ENCODE measurements at regions not wholly inside any gene's neighbourhood (a gene's known extent, or its start where the extent isn't known, plus 50 kb on each side); places are given as distances from the start of the nearest gene placed in this dataset.

DNA sequence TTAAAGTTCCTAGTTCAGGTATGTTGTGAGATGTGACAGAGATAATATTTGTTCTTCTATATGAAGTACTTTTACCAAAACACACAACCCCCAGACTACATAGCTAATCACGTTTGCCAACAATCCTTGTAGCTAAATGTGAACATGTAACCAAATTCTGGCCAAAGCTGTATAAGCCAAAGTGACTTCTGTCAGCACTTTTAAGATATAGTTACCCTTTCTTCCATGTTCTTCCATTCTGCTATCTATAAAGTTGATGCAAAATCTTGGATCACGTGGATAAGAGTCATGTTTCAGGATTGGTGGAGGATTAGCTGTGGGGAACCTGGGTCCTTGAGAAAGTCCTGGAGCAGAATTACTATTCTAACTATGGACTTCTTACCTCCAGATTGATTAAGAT, 1366.6 kb downstream of the FSCB start:
- TF ChIP-seq, protein P1, sequence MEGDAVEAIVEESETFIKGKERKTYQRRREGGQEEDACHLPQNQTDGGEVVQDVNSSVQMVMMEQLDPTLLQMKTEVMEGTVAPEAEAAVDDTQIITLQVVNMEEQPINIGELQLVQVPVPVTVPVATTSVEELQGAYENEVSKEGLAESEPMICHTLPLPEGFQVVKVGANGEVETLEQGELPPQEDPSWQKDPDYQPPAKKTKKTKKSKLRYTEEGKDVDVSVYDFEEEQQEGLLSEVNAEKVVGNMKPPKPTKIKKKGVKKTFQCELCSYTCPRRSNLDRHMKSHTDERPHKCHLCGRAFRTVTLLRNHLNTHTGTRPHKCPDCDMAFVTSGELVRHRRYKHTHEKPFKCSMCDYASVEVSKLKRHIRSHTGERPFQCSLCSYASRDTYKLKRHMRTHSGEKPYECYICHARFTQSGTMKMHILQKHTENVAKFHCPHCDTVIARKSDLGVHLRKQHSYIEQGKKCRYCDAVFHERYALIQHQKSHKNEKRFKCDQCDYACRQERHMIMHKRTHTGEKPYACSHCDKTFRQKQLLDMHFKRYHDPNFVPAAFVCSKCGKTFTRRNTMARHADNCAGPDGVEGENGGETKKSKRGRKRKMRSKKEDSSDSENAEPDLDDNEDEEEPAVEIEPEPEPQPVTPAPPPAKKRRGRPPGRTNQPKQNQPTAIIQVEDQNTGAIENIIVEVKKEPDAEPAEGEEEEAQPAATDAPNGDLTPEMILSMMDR (IDR thresholded peaks at IDR 0.05) = no peak
- TF ChIP-seq EP300 (IDR thresholded peaks at IDR 0.05) = no peak
- no peak for TF ChIP-seq POLR2A (IDR thresholded peaks at IDR 0.05)
